Kidney (tissue), 13 donors: ENCODE measurements at regions not wholly inside any gene's neighbourhood (a gene's known extent, or its start where the extent isn't known, plus 50 kb on each side); places are given as distances from the start of the nearest gene placed in this dataset.

Experiments
- DNase-seq, 5 donors: peaks; one replicate each; pipeline ENCODE4 v3.0.0-alpha.2; 2013 to 2020
- FAIRE-seq: peaks from 2 replicates; lab custom pipeline; 2012; peaks lifted over from hg19 to GRCh38; lab: Jason Lieb, UNC
- H3K27ac ChIP-seq, 2 donors: one replicate each; pipeline ENCODE4 v1.7.0; 2013; ENCODE audit warnings: low read depth in 2 of 2, low read length in 2 of 2, inconsistent platforms in 1 of 2
- H3K27me3 ChIP-seq: one replicate; pipeline ENCODE4 v1.7.1; 2013; ENCODE audit warnings: low read length, inconsistent platforms; ENCODE audit not compliant: control insufficient read depth, insufficient read depth
- H3K36me3 ChIP-seq, 3 donors: one replicate each; pipeline versions ENCODE4 v1.7.0 to v1.7.1; 2013; ENCODE audit warnings: low read length in 3 of 3, control low read depth in 1 of 3, inconsistent platforms in 1 of 3; ENCODE audit not compliant: insufficient read depth in 3 of 3, control insufficient read depth in 2 of 3
- H3K4me1 ChIP-seq, 3 donors: one replicate each; pipeline versions ENCODE4 v1.7.0 to v1.7.1; 2013; ENCODE audit warnings: low read length in 3 of 3, inconsistent platforms in 1 of 3, low read depth in 1 of 3; ENCODE audit not compliant: control insufficient read depth in 2 of 3, insufficient read depth in 2 of 3
- H3K4me3 ChIP-seq, 3 donors: one replicate each; pipeline versions ENCODE4 v1.7.0 to v1.8.1; 2013; ENCODE audit warnings: low read length in 3 of 3, control low read depth in 1 of 3, inconsistent platforms in 1 of 3
- H3K9ac ChIP-seq, 3 donors: one replicate each; pipeline versions ENCODE4 v1.7.0 to v1.7.1; 2013; ENCODE audit warnings: low read length in 3 of 3, control low read depth in 1 of 3, inconsistent platforms in 1 of 3
- H3K9me3 ChIP-seq, 3 donors: one replicate each; pipeline versions ENCODE4 v1.7.0 to v1.7.1; 2013; ENCODE audit warnings: low read length in 3 of 3, control low read depth in 1 of 3, inconsistent platforms in 1 of 3; ENCODE audit not compliant: control insufficient read depth in 2 of 3, insufficient read depth in 1 of 3
- CTCF ChIP-seq: IDR thresholded peaks from 3 replicates; pipeline ENCODE4 v1.5.1; 2012; ENCODE audit warnings: mild to moderate bottlenecking, moderate library complexity, borderline replicate concordance; ENCODE audit not compliant: insufficient read depth; ENCODE audit errors: extremely low read depth
- intact Hi-C: fragments of 100-400 bp; cut with DNase I; formaldehyde crosslinking; loops from one replicate; pipeline ENCODE4 v1.11.1; 2022
- donor health status: control.
- donor health status: control.
- donor health status: control.
- donor health status: control.
- donor health status: control.
- donor health status: DM: yes; HTN: yes; CAD: no.
- donor health status: Normal renal cell carcinoma (clear cell type).

GRCh38 chr13:88979465-88980175 lies 1308.4 kb downstream of the SLITRK5 start:
- H3K36me3 ChIP-seq: no peaks in the 10 kb centered on the region
- H3K4me3 ChIP-seq: no peak overlapping the region
- no peaks in the 10 kb centered on the region for H3K9me3 ChIP-seq
- no peak for TF ChIP-seq CTCF
- no peaks in the 10 kb centered on the region for H3K4me1 ChIP-seq
- H3K27me3 ChIP-seq: no peaks in the 10 kb centered on the region
- FAIRE-seq: no peak
- DNase-seq: peak in 2 of 5 donors; percentile 8 to 40
- no peak overlapping the region for H3K9ac ChIP-seq
- no peak overlapping the region for H3K27ac ChIP-seq
- intact Hi-C loops: no loop called here

- Histone ChIP-seq H3K9ac (no peak overlapping the region), H3K4me3 (no peak overlapping the region), H3K9me3 (no peaks in the 10 kb centered on the region), H3K27me3 (no peaks in the 10 kb centered on the region), H3K27ac (no peak overlapping the region), H3K4me1 (no peaks in the 10 kb centered on the region), H3K36me3 (no peaks in the 10 kb centered on the region)
- no peak for TF ChIP-seq CTCF
- DNase-seq (no peak), FAIRE-seq (no peak)
- intact Hi-C loops: no loop called here
These were observed 1332.5 kb downstream of the SLITRK5 start for GRCh38 chr13:89003656-89004055.

- no peaks in the 10 kb centered on the region for H3K4me1 ChIP-seq
- FAIRE-seq: no peak
- no peak overlapping the region for H3K27ac ChIP-seq
- no peak for TF ChIP-seq CTCF
- no peak overlapping the region for H3K9ac ChIP-seq
- H3K27me3 ChIP-seq: no peaks in the 10 kb centered on the region
- intact Hi-C loops: no loop called here
- H3K36me3 ChIP-seq: no peaks in the 10 kb centered on the region
- H3K9me3 ChIP-seq: no peaks in the 10 kb centered on the region
- no peak overlapping the region for H3K4me3 ChIP-seq
- no peak for DNase-seq
These were observed 1340.4 kb downstream of the SLITRK5 start for GRCh38 chr13:89011615-89012014.
